ENCODE measurements at regions not wholly inside any gene's neighbourhood (a gene's known extent, or its start where the extent isn't known, plus 50 kb on each side); places are given as distances from the start of the nearest gene placed in this dataset.
"Not testable (repeated sequence)": the region's sequence is repeated elsewhere in the genome, so short reads cannot be mapped to it uniquely, and the experiment has no call there.

- H3K27me3 Mint-ChIP-seq (ENCODE audit: low read depth); H3K36me3 Mint-ChIP-seq (ENCODE audit: low read depth); H3K4me1 Mint-ChIP-seq (ENCODE audit: low read depth); H3K4me3 Mint-ChIP-seq: not testable (repeated sequence)
- H3K9me3 Mint-ChIP-seq, result peaks cover 52% of the 10 kb centered on the region
- H3K27ac Mint-ChIP-seq, result peak overlapping the region; percentile 50
Measured at GRCh38 chr4:49510238-49510637, 524.2 kb downstream of the CWH43 start.

- not testable (repeated sequence) for H3K4me3 Mint-ChIP-seq; H3K36me3 Mint-ChIP-seq (ENCODE audit: low read depth); H3K4me1 Mint-ChIP-seq (ENCODE audit: low read depth); H3K27ac Mint-ChIP-seq; H3K27me3 Mint-ChIP-seq (ENCODE audit: low read depth)
- peaks cover 63% of the 10 kb centered on the region for H3K9me3 Mint-ChIP-seq
Measured at GRCh38 chr4:49511353-49511752, 525.3 kb downstream of the CWH43 start.

GRCh38 chr4:49511881-49512491 is 525.9 kb downstream of the CWH43 start:
- H3K4me1 Mint-ChIP-seq (ENCODE audit: low read depth); H3K27me3 Mint-ChIP-seq (ENCODE audit: low read depth); H3K4me3 Mint-ChIP-seq; H3K27ac Mint-ChIP-seq; H3K36me3 Mint-ChIP-seq (ENCODE audit: low read depth): not testable (repeated sequence)
- peaks cover 70% of the 10 kb centered on the region for H3K9me3 Mint-ChIP-seq

- H3K27ac Mint-ChIP-seq; H3K4me1 Mint-ChIP-seq (ENCODE audit: low read depth); H3K36me3 Mint-ChIP-seq (ENCODE audit: low read depth); H3K27me3 Mint-ChIP-seq (ENCODE audit: low read depth); H3K4me3 Mint-ChIP-seq: not testable (repeated sequence)
- H3K9me3 Mint-ChIP-seq, result peaks cover 77% of the 10 kb centered on the region
Measured at GRCh38 chr4:49512641-49513545, 526.8 kb downstream of the CWH43 start.

- H3K27me3 Mint-ChIP-seq (ENCODE audit: low read depth); H3K27ac Mint-ChIP-seq; H3K4me1 Mint-ChIP-seq (ENCODE audit: low read depth); H3K36me3 Mint-ChIP-seq (ENCODE audit: low read depth); H3K4me3 Mint-ChIP-seq: not testable (repeated sequence)
- peaks cover 78% of the 10 kb centered on the region for H3K9me3 Mint-ChIP-seq
Measured at GRCh38 chr4:49513546-49514115, 527.6 kb downstream of the CWH43 start.

- peaks cover 78% of the 10 kb centered on the region for H3K9me3 Mint-ChIP-seq
- not testable (repeated sequence) for H3K27me3 Mint-ChIP-seq (ENCODE audit: low read depth); H3K4me1 Mint-ChIP-seq (ENCODE audit: low read depth); H3K4me3 Mint-ChIP-seq; H3K27ac Mint-ChIP-seq; H3K36me3 Mint-ChIP-seq (ENCODE audit: low read depth)
Measured at GRCh38 chr4:49514171-49514699, 528.2 kb downstream of the CWH43 start.

GRCh38 chr4:49514841-49515240 is 528.8 kb downstream of the CWH43 start:
- H3K9me3 Mint-ChIP-seq, result peaks cover 78% of the 10 kb centered on the region
- H3K36me3 Mint-ChIP-seq (ENCODE audit: low read depth); H3K4me1 Mint-ChIP-seq (ENCODE audit: low read depth); H3K27ac Mint-ChIP-seq; H3K4me3 Mint-ChIP-seq; H3K27me3 Mint-ChIP-seq (ENCODE audit: low read depth): not testable (repeated sequence)

GRCh38 chr4:49515241-49515640 is 529.2 kb downstream of the CWH43 start:
- not testable (repeated sequence) for H3K36me3 Mint-ChIP-seq (ENCODE audit: low read depth); H3K27ac Mint-ChIP-seq; H3K4me3 Mint-ChIP-seq; H3K27me3 Mint-ChIP-seq (ENCODE audit: low read depth); H3K4me1 Mint-ChIP-seq (ENCODE audit: low read depth)
- peaks cover 74% of the 10 kb centered on the region for H3K9me3 Mint-ChIP-seq

- H3K9me3 Mint-ChIP-seq, result peaks cover 65% of the 10 kb centered on the region
- not testable (repeated sequence) for H3K36me3 Mint-ChIP-seq (ENCODE audit: low read depth); H3K27me3 Mint-ChIP-seq (ENCODE audit: low read depth); H3K27ac Mint-ChIP-seq; H3K4me3 Mint-ChIP-seq; H3K4me1 Mint-ChIP-seq (ENCODE audit: low read depth)
Measured at GRCh38 chr4:49516096-49516495, 530.0 kb downstream of the CWH43 start.

- Mint-ChIP-seq H3K4me3 (no peak overlapping the region), H3K9me3 (peaks cover 58% of the 10 kb centered on the region), H3K36me3 (ENCODE audit: low read depth) (peaks cover 6% of the 10 kb centered on the region), H3K27me3 (ENCODE audit: low read depth) (no peaks in the 10 kb centered on the region), H3K27ac (no peak overlapping the region), H3K4me1 (ENCODE audit: low read depth) (no peaks in the 10 kb centered on the region)
Measured at GRCh38 chr4:49516796-49517195, 530.7 kb downstream of the CWH43 start.

- H3K9me3 Mint-ChIP-seq, result peaks cover 51% of the 10 kb centered on the region
- H3K36me3 Mint-ChIP-seq (ENCODE audit: low read depth); H3K4me3 Mint-ChIP-seq; H3K27me3 Mint-ChIP-seq (ENCODE audit: low read depth); H3K4me1 Mint-ChIP-seq (ENCODE audit: low read depth); H3K27ac Mint-ChIP-seq: not testable (repeated sequence)
Measured at GRCh38 chr4:49517485-49518205, 531.6 kb downstream of the CWH43 start.

GRCh38 chr4:49519150-49520035 is 533.3 kb downstream of the CWH43 start:
- not testable (repeated sequence) for H3K36me3 Mint-ChIP-seq (ENCODE audit: low read depth); H3K27me3 Mint-ChIP-seq (ENCODE audit: low read depth); H3K4me3 Mint-ChIP-seq; H3K4me1 Mint-ChIP-seq (ENCODE audit: low read depth); H3K27ac Mint-ChIP-seq
- peaks cover 34% of the 10 kb centered on the region for H3K9me3 Mint-ChIP-seq

GRCh38 chr4:49523816-49524765 is 538.0 kb downstream of the CWH43 start:
- not testable (repeated sequence) for H3K27me3 Mint-ChIP-seq (ENCODE audit: low read depth); H3K36me3 Mint-ChIP-seq (ENCODE audit: low read depth); H3K9me3 Mint-ChIP-seq; H3K4me1 Mint-ChIP-seq (ENCODE audit: low read depth); H3K27ac Mint-ChIP-seq; H3K4me3 Mint-ChIP-seq
